Neural cell (in vitro differentiated cells): ENCODE measurements at regions not wholly inside any gene's neighbourhood (a gene's known extent, or its start where the extent isn't known, plus 50 kb on each side); places are given as distances from the start of the nearest gene placed in this dataset.

Experiments used
- CTCF ChIP-seq: fragments of 450-650 bp; IDR thresholded peaks from 2 replicates; pipeline ENCODE4 v1.5.1; 2014; ENCODE audit warnings: antibody characterized with exemption, mild to moderate bottlenecking, moderate library complexity; ENCODE audit not compliant: poor library complexity, severe bottlenecking
- EP300 ChIP-seq: fragments of 450-650 bp; conservative IDR thresholded peaks from 2 replicates; pipeline ENCODE4 v1.6.1; 2014; ENCODE audit warnings: antibody characterized with exemption, mild to moderate bottlenecking, moderate library complexity; ENCODE audit not compliant: poor library complexity, severe bottlenecking
- RAD21 ChIP-seq: fragments of 450-650 bp; conservative IDR thresholded peaks from 2 replicates; pipeline ENCODE4 v1.6.1; 2014; ENCODE audit warnings: antibody characterized with exemption, mild to moderate bottlenecking, moderate library complexity
- REST ChIP-seq: IDR thresholded peaks from 2 replicates; pipeline ENCODE4 v1.6.1; 2012; ENCODE audit warnings: borderline replicate concordance

GRCh38 chr6:54706391-54706790 is 140.2 kb upstream of the FAM83B start:
- TF ChIP-seq EP300 (no peak), CTCF (no peak), RAD21 (no peak), REST (no peak)
